ENCODE measurements at regions not wholly inside any gene's neighbourhood (a gene's known extent, or its start where the extent isn't known, plus 50 kb on each side); places are given as distances from the start of the nearest gene placed in this dataset.

DNA sequence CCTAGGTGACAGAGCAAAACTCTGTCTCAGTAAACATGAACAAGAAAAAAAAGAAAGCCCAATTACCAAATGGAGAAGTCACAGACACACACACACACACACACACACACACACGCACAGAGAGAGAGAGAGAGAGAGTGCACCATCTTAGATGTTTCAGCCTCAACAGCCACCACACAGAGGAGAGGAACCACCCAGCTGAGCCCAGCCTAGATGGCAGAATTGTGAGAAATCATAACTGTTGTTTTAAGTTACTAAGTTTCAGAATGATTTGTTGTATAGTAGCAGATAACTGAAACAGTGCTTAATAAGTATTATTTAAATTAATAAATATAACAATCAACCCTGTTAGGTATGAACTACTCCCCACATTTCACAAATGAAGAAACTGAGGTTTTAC is 321.2 kb downstream of the ZNF621 start:
- H3K4me1 Mint-ChIP-seq (ENCODE audit: low read depth, unreplicated experiment), result peaks cover 9% of the 10 kb centered on the region
- H3K9me3 Mint-ChIP-seq (ENCODE audit: unreplicated experiment), result peaks cover 2% of the 10 kb centered on the region
- no peak for TF ChIP-seq CTCF (IDR thresholded peaks at IDR 0.05; ENCODE audit: partially characterized antibody, unreplicated experiment)
- no peak for DNase-seq
- H3K4me3 Mint-ChIP-seq (ENCODE audit: unreplicated experiment), result no peak overlapping the region
- H3K27ac Mint-ChIP-seq (ENCODE audit: unreplicated experiment), result no peak overlapping the region
- H3K27me3 Mint-ChIP-seq (ENCODE audit: unreplicated experiment), result no peaks in the 10 kb centered on the region
- peaks cover 12% of the 10 kb centered on the region for H3K36me3 Mint-ChIP-seq (ENCODE audit: unreplicated experiment)

DNA sequence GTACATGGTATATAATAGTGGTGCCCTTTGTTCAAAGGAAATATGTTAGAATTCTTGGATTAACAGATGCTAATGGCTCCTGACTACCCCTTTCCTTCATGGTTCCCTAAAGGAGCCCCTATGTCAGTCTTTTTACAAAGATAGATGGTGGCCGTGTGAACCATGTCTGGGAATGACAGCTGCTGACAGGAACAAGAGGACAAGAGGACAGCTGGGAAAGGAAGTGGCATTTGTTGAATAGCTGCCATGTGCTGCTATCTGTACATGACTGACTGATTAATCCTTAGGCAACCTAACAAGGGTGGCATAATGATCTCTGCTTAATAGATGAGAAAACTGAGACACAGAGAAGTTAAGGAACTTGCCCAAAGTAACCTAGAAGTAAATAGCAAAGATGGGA is 321.7 kb downstream of the ZNF621 start:
- no peaks in the 10 kb centered on the region for H3K27me3 Mint-ChIP-seq (ENCODE audit: unreplicated experiment)
- no peak for TF ChIP-seq CTCF (IDR thresholded peaks at IDR 0.05; ENCODE audit: partially characterized antibody, unreplicated experiment)
- H3K36me3 Mint-ChIP-seq (ENCODE audit: unreplicated experiment), result peaks cover 12% of the 10 kb centered on the region
- H3K4me3 Mint-ChIP-seq (ENCODE audit: unreplicated experiment), result no peak overlapping the region
- DNase-seq, result no peak
- peaks cover 9% of the 10 kb centered on the region for H3K4me1 Mint-ChIP-seq (ENCODE audit: low read depth, unreplicated experiment)
- H3K27ac Mint-ChIP-seq (ENCODE audit: unreplicated experiment), result no peak overlapping the region
- H3K9me3 Mint-ChIP-seq (ENCODE audit: unreplicated experiment), result peaks cover 2% of the 10 kb centered on the region

GRCh38 chr3:40847551-40847992 is 322.8 kb downstream of the ZNF621 start:
- H3K9me3 Mint-ChIP-seq (ENCODE audit: unreplicated experiment), result peaks cover 2% of the 10 kb centered on the region
- DNase-seq, result peak; percentile 54
- peaks cover 9% of the 10 kb centered on the region for H3K4me1 Mint-ChIP-seq (ENCODE audit: low read depth, unreplicated experiment)
- H3K27ac Mint-ChIP-seq (ENCODE audit: unreplicated experiment), result peak overlapping the region; percentile 18
- H3K4me3 Mint-ChIP-seq (ENCODE audit: unreplicated experiment), result no peak overlapping the region
- H3K36me3 Mint-ChIP-seq (ENCODE audit: unreplicated experiment), result peaks cover 12% of the 10 kb centered on the region
- no peak for TF ChIP-seq CTCF (IDR thresholded peaks at IDR 0.05; ENCODE audit: partially characterized antibody, unreplicated experiment)
- H3K27me3 Mint-ChIP-seq (ENCODE audit: unreplicated experiment), result no peaks in the 10 kb centered on the region

DNA sequence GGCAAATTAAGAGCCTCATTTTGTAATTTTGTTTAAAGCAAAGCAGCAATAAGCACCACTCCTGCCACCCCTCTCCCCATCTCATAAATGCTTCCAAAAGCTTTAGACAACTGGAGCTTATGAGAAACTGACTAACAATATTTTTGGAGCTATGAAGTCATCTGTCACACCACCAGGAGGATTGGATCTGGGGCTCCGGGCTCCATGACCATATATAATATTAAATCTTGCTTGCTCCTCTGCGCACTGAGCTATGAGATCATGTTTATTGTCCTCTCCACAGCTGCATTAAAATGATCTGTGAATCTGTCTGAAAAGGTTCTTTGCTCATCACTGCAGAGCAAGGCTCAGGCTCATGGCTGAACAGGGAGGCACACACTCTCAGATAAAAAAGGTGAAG is 323.7 kb downstream of the ZNF621 start:
- peaks cover 9% of the 10 kb centered on the region for H3K4me1 Mint-ChIP-seq (ENCODE audit: low read depth, unreplicated experiment)
- no peak for TF ChIP-seq CTCF (IDR thresholded peaks at IDR 0.05; ENCODE audit: partially characterized antibody, unreplicated experiment)
- no peak overlapping the region for H3K4me3 Mint-ChIP-seq (ENCODE audit: unreplicated experiment)
- peaks cover 2% of the 10 kb centered on the region for H3K9me3 Mint-ChIP-seq (ENCODE audit: unreplicated experiment)
- DNase-seq, result no peak
- peaks cover 12% of the 10 kb centered on the region for H3K36me3 Mint-ChIP-seq (ENCODE audit: unreplicated experiment)
- H3K27ac Mint-ChIP-seq (ENCODE audit: unreplicated experiment), result no peak overlapping the region
- H3K27me3 Mint-ChIP-seq (ENCODE audit: unreplicated experiment), result no peaks in the 10 kb centered on the region

- Mint-ChIP-seq H3K27me3 (ENCODE audit: unreplicated experiment) (no peaks in the 10 kb centered on the region), H3K4me3 (ENCODE audit: unreplicated experiment) (no peak overlapping the region), H3K36me3 (ENCODE audit: unreplicated experiment) (peaks cover 7% of the 10 kb centered on the region), H3K4me1 (ENCODE audit: low read depth, unreplicated experiment) (peaks cover 9% of the 10 kb centered on the region), H3K9me3 (ENCODE audit: unreplicated experiment) (peaks cover 2% of the 10 kb centered on the region), H3K27ac (ENCODE audit: unreplicated experiment) (no peak overlapping the region)
- no peak for DNase-seq
- TF ChIP-seq CTCF (IDR thresholded peaks at IDR 0.05; ENCODE audit: partially characterized antibody, unreplicated experiment), result no peak
Observed at GRCh38 chr3:40850861-40851260, 326.1 kb downstream of the ZNF621 start.
